MM.1S (cell line): ENCODE measurements at regions not wholly inside any gene's neighbourhood (a gene's known extent, or its start where the extent isn't known, plus 50 kb on each side); places are given as distances from the start of the nearest gene placed in this dataset.

Experiments
- DNase-seq: peaks from one replicate; pipeline ENCODE4 v3.0.0-alpha.2; 2015
- H2AFZ ChIP-seq: fragments of 300-600 bp; sonication (generic); 2 replicates; pipeline ENCODE4 v1.6.0; 2016; ENCODE audit warnings: antibody characterized with exemption, low read length
- H3F3A ChIP-seq: fragments of 300-600 bp; sonication (generic); 2 replicates; pipeline ENCODE4 v1.6.1; 2016; ENCODE audit warnings: mild to moderate bottlenecking, antibody characterized with exemption, low read length, moderate library complexity, mixed read lengths; ENCODE audit not compliant: insufficient read depth
- H3K27ac ChIP-seq: fragments of 300-600 bp; sonication (generic); 2 replicates; pipeline ENCODE4 v1.5.1; 2016; ENCODE audit warnings: mild to moderate bottlenecking, low read length
- H3K27me3 ChIP-seq: fragments of 300-600 bp; sonication (generic); replicated peaks from 2 replicates; pipeline ENCODE4 v1.6.0; 2016; ENCODE audit warnings: low read length; ENCODE audit not compliant: insufficient read depth
- H3K36me3 ChIP-seq: fragments of 300-600 bp; sonication (generic); replicated peaks from 2 replicates; pipeline ENCODE4 v1.6.1; 2016; ENCODE audit warnings: mild to moderate bottlenecking, low read length, mixed read lengths; ENCODE audit not compliant: insufficient read depth
- H3K4me1 ChIP-seq: fragments of 300-600 bp; sonication (generic); 2 replicates; pipeline ENCODE4 v1.6.1; 2016; ENCODE audit warnings: low read length, mixed read lengths
- H3K4me2 ChIP-seq: fragments of 300-600 bp; sonication (generic); 2 replicates; pipeline ENCODE4 v1.6.0; 2016; ENCODE audit warnings: low read depth, low read length
- H3K4me3 ChIP-seq: fragments of 300-600 bp; sonication (generic); 2 replicates; pipeline ENCODE4 v1.5.1; 2016; ENCODE audit warnings: low read length, mixed read lengths
- H3K79me2 ChIP-seq: fragments of 300-600 bp; sonication (generic); 2 replicates; pipeline ENCODE4 v1.6.1; 2016; ENCODE audit warnings: mixed run types, low read length, mixed read lengths
- H3K9ac ChIP-seq: fragments of 300-600 bp; sonication (generic); 2 replicates; pipeline ENCODE4 v1.6.1; 2016; ENCODE audit warnings: low read length, mixed read lengths
- H3K9me2 ChIP-seq: fragments of 300-600 bp; sonication (generic); replicated peaks from 2 replicates; pipeline ENCODE4 v1.6.1; 2016; ENCODE audit warnings: mild to moderate bottlenecking, low read length, mixed read lengths; ENCODE audit not compliant: insufficient read depth
- H3K9me3 ChIP-seq: fragments of 300-600 bp; sonication (generic); replicated peaks from 2 replicates; pipeline ENCODE4 v1.6.1; 2016; ENCODE audit warnings: mild to moderate bottlenecking, low read length, mixed read lengths; ENCODE audit not compliant: insufficient read depth
- H4K20me1 ChIP-seq: fragments of 300-600 bp; sonication (generic); 2 replicates; pipeline ENCODE4 v1.6.1; 2016; ENCODE audit warnings: mild to moderate bottlenecking, low read length, moderate library complexity, mixed read lengths; ENCODE audit not compliant: insufficient read depth
- CTCF ChIP-seq: fragments of 300-600 bp; sonication (generic); IDR thresholded peaks from 2 replicates; pipeline ENCODE4 v1.5.1; 2016; ENCODE audit warnings: antibody characterized with exemption, low read length, mixed read lengths
- EZH2 ChIP-seq: fragments of 300-600 bp; sonication (generic); optimal IDR thresholded peaks from 2 replicates; pipeline ENCODE3; 2017; ENCODE audit warnings: low read depth, mild to moderate bottlenecking, antibody characterized with exemption, low read length, mixed read lengths
- EZH2phosphoT487 ChIP-seq: fragments of 300-600 bp; sonication (generic); IDR thresholded peaks from 2 replicates; pipeline ENCODE4 v1.6.1; 2018; ENCODE audit warnings: antibody characterized with exemption, low read length

- no peak for DNase-seq
- Histone ChIP-seq H3K9ac (no peak overlapping the region), H3K4me2 (no peak overlapping the region), H3K27ac (no peak overlapping the region), H3K9me3 (no peaks in the 10 kb centered on the region), H4K20me1 (no peaks in the 10 kb centered on the region), H3K27me3 (no peaks in the 10 kb centered on the region), H2AFZ (no peak overlapping the region), H3K36me3 (no peaks in the 10 kb centered on the region), H3K4me1 (no peaks in the 10 kb centered on the region), H3F3A (no peaks in the 10 kb centered on the region), H3K9me2 (no peaks in the 10 kb centered on the region), H3K79me2 (no peaks in the 10 kb centered on the region), H3K4me3 (no peak overlapping the region)
- TF ChIP-seq EZH2phosphoT487: no peak
- no peak for TF ChIP-seq EZH2
Observed at GRCh38 chr3:70748593-70748992, 436.2 kb upstream of the MDFIC2 start.

GRCh38 chr3:70747847-70748246, 435.4 kb upstream of the MDFIC2 start:
- no peak overlapping the region for H2AFZ ChIP-seq
- no peak overlapping the region for H3K27ac ChIP-seq
- TF ChIP-seq EZH2 (no peak), EZH2phosphoT487 (no peak), CTCF (no peak)
- no peaks in the 10 kb centered on the region for H3K4me1 ChIP-seq
- no peaks in the 10 kb centered on the region for H3K9me3 ChIP-seq
- H4K20me1 ChIP-seq: no peaks in the 10 kb centered on the region
- H3K9ac ChIP-seq: no peak overlapping the region
- no peaks in the 10 kb centered on the region for H3K27me3 ChIP-seq
- no peaks in the 10 kb centered on the region for H3K79me2 ChIP-seq
- H3K36me3 ChIP-seq: no peaks in the 10 kb centered on the region
- no peak overlapping the region for H3K4me3 ChIP-seq
- no peaks in the 10 kb centered on the region for H3F3A ChIP-seq
- DNase-seq: no peak
- H3K9me2 ChIP-seq: no peaks in the 10 kb centered on the region
- H3K4me2 ChIP-seq: no peak overlapping the region

- TF ChIP-seq EZH2phosphoT487 (no peak), EZH2 (no peak), CTCF (no peak)
- no peaks in the 10 kb centered on the region for H3K4me1 ChIP-seq
- no peaks in the 10 kb centered on the region for H3F3A ChIP-seq
- H3K4me2 ChIP-seq: no peak overlapping the region
- no peaks in the 10 kb centered on the region for H3K79me2 ChIP-seq
- H3K9me3 ChIP-seq: no peaks in the 10 kb centered on the region
- H3K4me3 ChIP-seq: no peak overlapping the region
- no peaks in the 10 kb centered on the region for H3K27me3 ChIP-seq
- no peaks in the 10 kb centered on the region for H3K9me2 ChIP-seq
- H4K20me1 ChIP-seq: no peaks in the 10 kb centered on the region
- H2AFZ ChIP-seq: no peak overlapping the region
- no peaks in the 10 kb centered on the region for H3K36me3 ChIP-seq
- H3K9ac ChIP-seq: no peak overlapping the region
- no peak for DNase-seq
- no peak overlapping the region for H3K27ac ChIP-seq
Observed at GRCh38 chr3:70744536-70744935, 432.1 kb upstream of the MDFIC2 start.

GRCh38 chr3:70743754-70744153, 431.3 kb upstream of the MDFIC2 start:
- Histone ChIP-seq H3K4me1 (no peaks in the 10 kb centered on the region), H3K27me3 (no peaks in the 10 kb centered on the region), H3F3A (no peaks in the 10 kb centered on the region), H3K9ac (no peak overlapping the region), H3K4me3 (no peak overlapping the region), H3K4me2 (no peak overlapping the region), H2AFZ (no peak overlapping the region), H3K27ac (no peak overlapping the region), H3K36me3 (no peaks in the 10 kb centered on the region), H4K20me1 (no peaks in the 10 kb centered on the region), H3K79me2 (no peaks in the 10 kb centered on the region), H3K9me3 (no peaks in the 10 kb centered on the region), H3K9me2 (no peaks in the 10 kb centered on the region)
- TF ChIP-seq EZH2phosphoT487 (no peak), CTCF (no peak), EZH2 (no peak)
- no peak for DNase-seq
